Astrocyte (in vitro differentiated cells and primary cell): ENCODE measurements at regions not wholly inside any gene's neighbourhood (a gene's known extent, or its start where the extent isn't known, plus 50 kb on each side); places are given as distances from the start of the nearest gene placed in this dataset.

Source experiments
- EZH2 ChIP-seq: IDR thresholded peaks from 2 replicates; pipeline ENCODE4 v1.6.1; 2012; ENCODE audit warnings: mild to moderate bottlenecking, low read length, inconsistent platforms; ENCODE audit not compliant: insufficient read depth
- TF ChIP-seq, protein P1 (sequence below): IDR thresholded peaks from 2 replicates; pipeline ENCODE4 v1.5.1; 2011; ENCODE audit warnings: low read depth, mild to moderate bottlenecking, inconsistent platforms, low read length, moderate library complexity; ENCODE audit not compliant: insufficient read depth

DNA sequence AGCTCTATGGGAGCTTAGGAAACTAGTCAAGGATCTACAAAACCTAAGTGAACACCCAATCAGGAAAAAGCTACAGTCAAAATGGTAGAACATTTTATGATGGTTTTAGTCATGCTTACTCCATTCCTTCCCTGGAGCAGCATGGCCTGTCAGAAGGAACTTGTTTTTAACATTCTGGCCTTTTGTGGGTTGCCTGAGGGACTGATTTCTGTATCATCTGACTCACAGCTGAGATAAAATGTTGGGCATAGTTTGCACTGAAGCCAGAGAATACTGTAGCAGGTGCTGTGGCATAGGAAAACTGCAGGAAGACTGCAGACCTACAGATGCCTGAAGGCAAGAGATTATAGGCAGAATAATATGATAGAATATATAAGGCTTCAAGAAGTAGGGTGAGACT lies 719.6 kb upstream of the GRAMD2B start:
- TF ChIP-seq, protein P1, sequence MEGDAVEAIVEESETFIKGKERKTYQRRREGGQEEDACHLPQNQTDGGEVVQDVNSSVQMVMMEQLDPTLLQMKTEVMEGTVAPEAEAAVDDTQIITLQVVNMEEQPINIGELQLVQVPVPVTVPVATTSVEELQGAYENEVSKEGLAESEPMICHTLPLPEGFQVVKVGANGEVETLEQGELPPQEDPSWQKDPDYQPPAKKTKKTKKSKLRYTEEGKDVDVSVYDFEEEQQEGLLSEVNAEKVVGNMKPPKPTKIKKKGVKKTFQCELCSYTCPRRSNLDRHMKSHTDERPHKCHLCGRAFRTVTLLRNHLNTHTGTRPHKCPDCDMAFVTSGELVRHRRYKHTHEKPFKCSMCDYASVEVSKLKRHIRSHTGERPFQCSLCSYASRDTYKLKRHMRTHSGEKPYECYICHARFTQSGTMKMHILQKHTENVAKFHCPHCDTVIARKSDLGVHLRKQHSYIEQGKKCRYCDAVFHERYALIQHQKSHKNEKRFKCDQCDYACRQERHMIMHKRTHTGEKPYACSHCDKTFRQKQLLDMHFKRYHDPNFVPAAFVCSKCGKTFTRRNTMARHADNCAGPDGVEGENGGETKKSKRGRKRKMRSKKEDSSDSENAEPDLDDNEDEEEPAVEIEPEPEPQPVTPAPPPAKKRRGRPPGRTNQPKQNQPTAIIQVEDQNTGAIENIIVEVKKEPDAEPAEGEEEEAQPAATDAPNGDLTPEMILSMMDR, result no peak
- TF ChIP-seq EZH2, result no peak
